K562 (cell line): ENCODE measurements at regions not wholly inside any gene's neighbourhood (a gene's known extent, or its start where the extent isn't known, plus 50 kb on each side); places are given as distances from the start of the nearest gene placed in this dataset.

ENCODE experiments used
- ARID1B ChIP-seq: fragments of 450-650 bp; IDR thresholded peaks from 2 replicates; pipeline ENCODE4 v1.6.1; 2016; ENCODE audit warnings: antibody characterized with exemption, mild to moderate bottlenecking, inconsistent platforms
- CBFA2T3 ChIP-seq: fragments of 450-650 bp; IDR thresholded peaks from 2 replicates; pipeline ENCODE4 v1.6.1; 2017
- GABPA ChIP-seq: fragments of 200-800 bp; sonication (Bioruptor generic); conservative IDR thresholded peaks from 2 replicates; pipeline ENCODE4 v1.6.1; 2016; ENCODE audit warnings: low read depth, missing genetic modification characterization, missing compliant biosample characterization
- NFYB ChIP-seq: IDR thresholded peaks from 2 replicates; pipeline ENCODE4 v1.6.1; 2011; ENCODE audit warnings: mild to moderate bottlenecking, moderate library complexity; ENCODE audit not compliant: insufficient read length; ENCODE audit errors: extremely low read depth
- RB1 ChIP-seq: fragments of 450-650 bp; IDR thresholded peaks from 2 replicates; pipeline ENCODE4 v1.6.1; 2017; ENCODE audit warnings: low read depth, mild to moderate bottlenecking
- ZBTB17 ChIP-seq: fragments of 450-650 bp; formaldehyde crosslinking; IDR thresholded peaks from 2 replicates; pipeline ENCODE4 v1.4.0; 2020; ENCODE audit warnings: mild to moderate bottlenecking
- ZNF57 ChIP-seq: fragments of 450-650 bp; formaldehyde crosslinking; IDR thresholded peaks from 2 replicates; pipeline ENCODE4 v1.4.0; 2020; ENCODE audit warnings: mild to moderate bottlenecking, moderate library complexity
- TF ChIP-seq, protein P1 (sequence below), 3 experiments: IDR thresholded peaks in 2 of 3; conservative IDR thresholded peaks in 1 of 3; 2 replicates each; pipeline ENCODE4 v1.5.1; 2011 to 2012; ENCODE audit warnings: low read length in 3 of 3, mild to moderate bottlenecking in 3 of 3, control low read depth in 2 of 3, improper control_type of control experiment in 1 of 3, inconsistent platforms in 1 of 3, low read depth in 1 of 3, mixed read lengths in 1 of 3, moderate library complexity in 1 of 3; ENCODE audit not compliant: insufficient read depth in 2 of 3
- TF ChIP-seq, protein P2 (sequence below): sonication (generic); formaldehyde crosslinking; IDR thresholded peaks from 2 replicates; pipeline ENCODE4 v1.5.0; 2020; ENCODE audit warnings: missing genetic modification reagents
- TF ChIP-seq, protein P3 (sequence below): fragments of 450-650 bp; formaldehyde crosslinking; IDR thresholded peaks from 2 replicates; pipeline ENCODE4 v1.4.0; 2020; ENCODE audit warnings: mild to moderate bottlenecking, moderate library complexity
- TF ChIP-seq, protein P4 (sequence below): fragments of 450-650 bp; formaldehyde crosslinking; IDR thresholded peaks from 2 replicates; pipeline ENCODE4 v1.4.0; 2022; ENCODE audit warnings: missing genetic modification characterization

DNA sequence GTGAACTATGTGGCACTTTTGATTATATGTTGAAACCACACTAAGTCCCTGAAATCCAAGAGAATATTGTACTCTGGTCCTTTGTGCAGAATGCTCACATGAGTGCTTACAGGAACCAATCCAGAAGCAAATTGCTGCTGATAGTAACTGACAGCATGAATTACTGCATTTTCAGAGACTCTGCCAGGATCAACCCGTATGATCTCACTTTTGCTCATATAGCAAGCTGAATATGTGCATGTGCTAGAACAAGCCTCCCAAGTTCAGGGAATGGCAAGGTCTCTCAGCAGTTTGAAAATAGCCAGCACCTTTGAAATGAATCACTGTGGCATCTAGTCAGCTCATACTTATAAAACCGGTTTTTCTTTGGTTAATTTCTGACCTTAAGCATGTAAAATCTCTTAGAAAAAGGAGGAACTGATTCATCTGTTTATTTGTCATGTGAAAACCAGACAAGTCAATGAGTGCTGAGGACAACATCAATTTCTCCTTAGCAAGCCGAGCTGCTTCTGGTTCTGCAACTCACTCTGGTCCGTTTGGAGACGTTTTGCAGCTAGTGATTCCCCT is 215.7 kb upstream of the ELL2 start:
- TF ChIP-seq, protein P1, sequence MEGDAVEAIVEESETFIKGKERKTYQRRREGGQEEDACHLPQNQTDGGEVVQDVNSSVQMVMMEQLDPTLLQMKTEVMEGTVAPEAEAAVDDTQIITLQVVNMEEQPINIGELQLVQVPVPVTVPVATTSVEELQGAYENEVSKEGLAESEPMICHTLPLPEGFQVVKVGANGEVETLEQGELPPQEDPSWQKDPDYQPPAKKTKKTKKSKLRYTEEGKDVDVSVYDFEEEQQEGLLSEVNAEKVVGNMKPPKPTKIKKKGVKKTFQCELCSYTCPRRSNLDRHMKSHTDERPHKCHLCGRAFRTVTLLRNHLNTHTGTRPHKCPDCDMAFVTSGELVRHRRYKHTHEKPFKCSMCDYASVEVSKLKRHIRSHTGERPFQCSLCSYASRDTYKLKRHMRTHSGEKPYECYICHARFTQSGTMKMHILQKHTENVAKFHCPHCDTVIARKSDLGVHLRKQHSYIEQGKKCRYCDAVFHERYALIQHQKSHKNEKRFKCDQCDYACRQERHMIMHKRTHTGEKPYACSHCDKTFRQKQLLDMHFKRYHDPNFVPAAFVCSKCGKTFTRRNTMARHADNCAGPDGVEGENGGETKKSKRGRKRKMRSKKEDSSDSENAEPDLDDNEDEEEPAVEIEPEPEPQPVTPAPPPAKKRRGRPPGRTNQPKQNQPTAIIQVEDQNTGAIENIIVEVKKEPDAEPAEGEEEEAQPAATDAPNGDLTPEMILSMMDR (IDR thresholded peaks at IDR 0.05 in 2 of 3, conservative IDR thresholded peaks at IDR 0.05 in 1 of 3; ENCODE audit: insufficient read depth in 2 of 3, low read depth in 1 of 3, low read length in 3 of 3), result no peak
- TF ChIP-seq CBFA2T3 (no peak), RB1 (no peak), NFYB (no peak), ARID1B (no peak), GABPA (tag) (no peak), ZNF57 (CRISPR knock-in tag) (no peak), ZBTB17 (CRISPR knock-in tag) (no peak)
- TF ChIP-seq, protein P2, sequence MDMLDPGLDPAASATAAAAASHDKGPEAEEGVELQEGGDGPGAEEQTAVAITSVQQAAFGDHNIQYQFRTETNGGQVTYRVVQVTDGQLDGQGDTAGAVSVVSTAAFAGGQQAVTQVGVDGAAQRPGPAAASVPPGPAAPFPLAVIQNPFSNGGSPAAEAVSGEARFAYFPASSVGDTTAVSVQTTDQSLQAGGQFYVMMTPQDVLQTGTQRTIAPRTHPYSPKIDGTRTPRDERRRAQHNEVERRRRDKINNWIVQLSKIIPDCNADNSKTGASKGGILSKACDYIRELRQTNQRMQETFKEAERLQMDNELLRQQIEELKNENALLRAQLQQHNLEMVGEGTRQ (CRISPR knock-in tag), result no peak
- TF ChIP-seq, protein P3, sequence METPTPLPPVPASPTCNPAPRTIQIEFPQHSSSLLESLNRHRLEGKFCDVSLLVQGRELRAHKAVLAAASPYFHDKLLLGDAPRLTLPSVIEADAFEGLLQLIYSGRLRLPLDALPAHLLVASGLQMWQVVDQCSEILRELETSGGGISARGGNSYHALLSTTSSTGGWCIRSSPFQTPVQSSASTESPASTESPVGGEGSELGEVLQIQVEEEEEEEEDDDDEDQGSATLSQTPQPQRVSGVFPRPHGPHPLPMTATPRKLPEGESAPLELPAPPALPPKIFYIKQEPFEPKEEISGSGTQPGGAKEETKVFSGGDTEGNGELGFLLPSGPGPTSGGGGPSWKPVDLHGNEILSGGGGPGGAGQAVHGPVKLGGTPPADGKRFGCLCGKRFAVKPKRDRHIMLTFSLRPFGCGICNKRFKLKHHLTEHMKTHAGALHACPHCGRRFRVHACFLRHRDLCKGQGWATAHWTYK (CRISPR knock-in tag), result no peak
- TF ChIP-seq, protein P4, sequence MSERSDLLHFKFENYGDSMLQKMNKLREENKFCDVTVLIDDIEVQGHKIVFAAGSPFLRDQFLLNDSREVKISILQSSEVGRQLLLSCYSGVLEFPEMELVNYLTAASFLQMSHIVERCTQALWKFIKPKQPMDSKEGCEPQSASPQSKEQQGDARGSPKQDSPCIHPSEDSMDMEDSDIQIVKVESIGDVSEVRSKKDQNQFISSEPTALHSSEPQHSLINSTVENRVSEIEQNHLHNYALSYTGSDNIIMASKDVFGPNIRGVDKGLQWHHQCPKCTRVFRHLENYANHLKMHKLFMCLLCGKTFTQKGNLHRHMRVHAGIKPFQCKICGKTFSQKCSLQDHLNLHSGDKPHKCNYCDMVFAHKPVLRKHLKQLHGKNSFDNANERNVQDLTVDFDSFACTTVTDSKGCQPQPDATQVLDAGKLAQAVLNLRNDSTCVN, result no peak
